CD4-positive, alpha-beta T cell treated with Interleukin-17A for 4 hours (primary cell): ENCODE measurements at regions not wholly inside any gene's neighbourhood (a gene's known extent, or its start where the extent isn't known, plus 50 kb on each side); places are given as distances from the start of the nearest gene placed in this dataset.
"Not testable (repeated sequence)": the region's sequence is repeated elsewhere in the genome, so short reads cannot be mapped to it uniquely, and the experiment has no call there.

ENCODE experiments used
- DNase-seq: peaks from one replicate; pipeline ENCODE4 v3.0.0-alpha.2; 2020; ENCODE audit warnings: mixed read lengths

DNA sequence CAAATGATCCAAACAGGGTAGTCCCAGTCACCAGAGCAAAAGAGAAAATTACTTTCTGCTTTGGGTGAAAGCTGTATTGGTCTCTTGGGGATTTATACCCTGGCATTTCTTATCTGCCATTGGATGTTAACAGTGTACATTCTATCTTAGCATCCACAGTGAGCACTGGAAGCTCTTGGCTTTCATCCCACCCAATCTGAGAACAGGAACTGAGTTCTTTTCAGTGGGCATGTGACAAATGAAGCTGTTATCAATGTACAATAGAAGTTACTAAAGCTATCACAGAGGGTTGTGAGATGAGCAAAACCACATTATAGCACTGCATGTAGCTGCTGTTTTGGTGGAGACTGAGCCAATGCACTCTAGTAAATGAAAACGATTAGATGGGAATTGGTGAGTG lies 300.7 kb downstream of the TUSC7 start:
- DNase-seq: no peak

GRCh38 chr3:117011687-117012250 lies 302.2 kb downstream of the TUSC7 start:
- DNase-seq: no peak

DNA sequence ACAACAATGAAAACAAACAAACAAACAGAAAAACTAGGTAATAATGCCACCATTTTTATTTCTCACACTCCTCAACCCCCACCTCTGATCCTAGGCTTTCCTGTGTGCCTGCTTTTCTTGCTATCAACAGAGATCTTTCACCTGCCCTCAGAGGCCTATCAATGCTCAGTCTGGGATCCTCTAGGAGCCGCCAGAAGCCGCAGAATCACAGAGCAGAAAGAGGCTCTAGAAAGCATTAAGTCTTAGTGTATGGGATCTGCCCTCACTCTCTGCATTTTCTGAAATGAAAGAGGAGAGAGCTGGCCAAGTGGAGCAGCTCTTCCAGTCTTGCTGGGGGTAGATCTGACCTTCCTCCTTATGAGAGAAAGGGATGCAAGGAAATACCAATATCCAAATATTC lies 306.8 kb downstream of the TUSC7 start:
- DNase-seq: no peak

DNA sequence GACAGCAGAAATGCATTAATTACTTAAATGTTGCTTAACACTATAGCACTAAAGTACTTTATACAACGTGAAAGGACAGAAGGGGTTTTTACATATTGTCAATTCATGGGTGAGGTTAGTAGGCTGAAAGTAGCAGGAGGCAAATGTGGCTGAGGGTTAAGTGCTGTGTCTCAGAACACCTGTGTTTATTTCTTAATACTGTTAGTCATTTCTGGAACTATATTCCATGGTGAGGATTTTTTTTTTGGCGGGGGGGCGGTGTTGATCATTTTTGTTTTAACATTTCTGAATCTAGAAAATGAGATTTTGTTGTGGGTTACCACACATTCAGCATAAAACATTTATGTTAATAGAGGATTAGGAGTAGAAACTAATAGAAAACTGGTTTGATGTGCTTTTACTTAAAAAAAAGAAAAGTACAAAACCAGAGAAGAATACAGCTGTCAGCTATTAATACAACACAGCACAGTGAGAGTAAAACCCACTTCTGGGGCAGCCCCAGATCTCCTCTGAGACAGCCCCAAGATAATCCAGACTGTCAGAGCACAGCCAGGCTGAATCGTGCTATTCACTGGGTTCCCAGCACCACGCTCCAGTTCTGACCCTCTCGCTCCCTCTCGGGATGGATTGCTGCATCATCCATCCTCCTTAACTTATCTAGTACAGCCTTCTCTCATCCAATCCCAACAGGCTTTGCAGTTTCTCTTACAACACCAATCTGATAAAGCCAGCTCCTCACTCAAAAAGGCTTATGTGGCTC lies 307.7 kb downstream of the TUSC7 start:
- no peak for DNase-seq

DNA sequence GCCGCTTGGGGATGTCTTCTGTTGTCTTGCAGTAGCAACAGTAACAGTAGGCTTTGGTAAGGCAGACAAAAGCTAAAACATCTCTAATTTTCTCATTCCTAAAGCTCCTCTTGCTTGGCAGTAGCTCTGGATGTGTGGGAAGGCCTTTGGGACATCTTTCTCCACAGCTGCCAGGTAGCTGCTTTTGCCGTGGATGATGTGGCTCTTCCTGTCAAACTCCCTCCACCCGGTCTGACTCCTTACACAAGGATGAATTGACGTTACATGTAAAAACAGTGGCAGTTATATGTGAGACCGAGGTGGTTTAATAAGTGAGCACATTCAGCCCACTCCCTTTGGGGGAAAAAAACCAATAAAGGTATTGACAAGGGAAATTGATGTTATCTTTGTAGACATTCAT lies 309.1 kb downstream of the TUSC7 start:
- no peak for DNase-seq

DNA sequence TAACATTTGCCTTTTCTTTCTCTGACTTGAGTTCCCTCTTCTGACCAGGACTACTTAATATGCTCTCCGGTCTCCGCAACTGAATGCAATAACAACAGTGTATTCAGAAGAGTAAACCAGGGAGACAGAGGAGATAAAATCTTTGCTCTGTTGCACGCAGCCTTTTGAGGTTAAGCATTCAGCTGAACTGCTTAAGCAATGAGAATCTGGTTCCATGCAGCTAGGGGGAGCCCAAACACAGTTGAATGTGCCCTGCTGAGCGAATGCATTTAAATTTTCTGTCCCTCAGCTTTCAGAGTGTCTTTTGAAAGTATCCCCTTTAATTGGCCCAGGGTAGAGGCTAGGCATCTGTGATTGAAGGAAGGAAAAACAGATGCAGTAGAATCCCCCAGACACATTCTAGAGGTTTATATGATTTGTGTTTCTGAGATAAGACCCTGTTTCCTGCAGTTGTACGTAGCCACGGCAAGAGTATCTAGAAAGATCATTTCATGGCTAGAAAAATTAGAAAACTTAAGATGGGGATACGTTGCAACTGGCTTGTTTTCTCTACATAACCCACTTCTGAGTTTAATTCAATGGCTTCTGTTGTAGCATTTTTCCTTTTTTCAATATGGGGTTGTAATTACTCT lies 309.6 kb downstream of the TUSC7 start:
- DNase-seq: no peak

DNA sequence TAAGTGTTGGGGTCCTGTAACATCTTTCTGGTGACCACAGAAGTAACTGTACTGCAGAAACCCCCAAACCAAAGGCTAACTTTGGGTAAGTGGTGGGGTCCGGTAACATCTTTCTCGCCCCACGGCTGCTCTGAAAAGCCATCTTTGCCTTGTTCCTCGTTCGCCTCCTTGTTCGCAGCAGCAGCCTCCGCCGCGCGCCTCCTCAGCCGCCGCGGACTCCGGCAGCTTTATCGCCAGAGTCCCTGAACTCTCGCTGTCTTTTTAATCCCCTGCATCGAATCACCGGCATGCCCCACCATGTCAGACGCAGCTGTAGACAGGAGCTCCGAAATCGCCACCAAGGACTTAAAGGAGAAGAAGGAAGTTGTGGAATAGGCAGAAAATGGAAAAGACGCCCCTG lies 316.8 kb downstream of the TUSC7 start:
- no peak for DNase-seq

DNA sequence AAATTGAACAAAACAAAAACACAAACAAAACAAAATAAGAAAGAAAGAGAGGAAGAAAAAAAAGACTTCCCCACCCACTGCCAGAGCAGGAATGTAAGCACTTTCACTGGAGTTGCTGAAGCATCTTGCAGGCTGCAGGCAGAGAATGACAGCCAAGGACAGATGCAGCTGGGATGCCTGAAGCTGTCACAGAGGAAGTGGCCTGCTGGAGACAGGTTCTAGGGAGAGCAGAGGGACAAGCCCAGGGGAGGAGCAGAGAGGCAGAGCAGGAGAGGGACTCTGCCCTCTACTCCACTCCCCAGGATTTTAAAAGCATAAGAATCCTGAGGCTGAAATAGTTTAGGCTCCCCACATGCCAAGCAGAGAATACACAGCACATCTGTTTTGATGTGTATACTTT lies 326.2 kb downstream of the TUSC7 start:
- no peak for DNase-seq

DNA sequence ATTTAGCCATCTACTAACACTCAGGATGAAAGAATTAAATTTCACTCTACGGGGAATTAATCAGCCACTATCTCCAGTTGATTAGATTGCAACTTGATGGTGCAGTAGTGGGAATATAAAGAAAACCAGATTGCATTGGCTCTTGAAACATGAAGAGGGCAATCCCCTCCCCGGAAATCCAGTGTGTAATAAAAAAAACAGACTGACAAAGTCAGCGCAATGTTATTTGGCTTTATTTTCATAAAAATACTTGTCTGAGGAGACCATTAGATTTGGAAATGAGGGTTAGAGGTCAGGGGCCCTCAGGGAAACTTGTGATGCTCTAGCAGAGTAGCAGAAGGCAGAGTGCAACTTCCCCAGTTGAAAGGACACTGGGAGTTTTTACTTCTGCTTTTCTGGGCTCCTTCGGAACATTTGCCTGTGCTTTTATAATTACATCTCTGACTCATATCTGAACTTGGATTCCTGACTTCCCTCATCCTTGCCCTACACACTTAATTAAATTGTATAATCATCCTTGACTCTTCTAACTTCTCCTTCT lies 326.8 kb downstream of the TUSC7 start:
- no peak for DNase-seq

GRCh38 chr3:117045143-117045542 lies 335.6 kb downstream of the TUSC7 start:
- no peak for DNase-seq

- no peak for DNase-seq
These were observed 338.5 kb downstream of the TUSC7 start for GRCh38 chr3:117047951-117048705.

- DNase-seq: no peak
These were observed 342.8 kb downstream of the TUSC7 start for GRCh38 chr3:117052395-117052794.

- no peak for DNase-seq
These were observed 345.0 kb downstream of the TUSC7 start for GRCh38 chr3:117054556-117054955.

DNA sequence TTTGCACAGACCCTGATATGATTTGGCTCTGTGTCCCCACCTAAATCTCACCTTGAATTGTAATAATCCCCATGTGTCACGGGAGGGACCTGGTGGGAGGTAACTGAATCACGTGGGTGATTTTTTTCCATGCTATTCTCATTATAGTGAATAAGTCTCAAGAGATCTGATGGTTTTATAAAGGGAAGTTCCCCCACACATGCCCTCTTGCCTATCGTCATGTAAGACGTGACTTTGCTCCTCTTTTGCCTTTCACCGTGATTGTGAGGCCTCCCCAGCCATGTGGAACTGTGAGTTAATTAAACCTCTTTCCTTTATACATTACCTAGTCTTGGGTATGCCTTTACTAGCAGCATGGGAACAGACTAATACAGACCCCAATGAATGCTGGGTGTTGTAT lies 347.4 kb downstream of the TUSC7 start:
- DNase-seq: not testable (repeated sequence)

- no peak for DNase-seq
These were observed 349.7 kb downstream of the TUSC7 start for GRCh38 chr3:117059067-117059955.

DNA sequence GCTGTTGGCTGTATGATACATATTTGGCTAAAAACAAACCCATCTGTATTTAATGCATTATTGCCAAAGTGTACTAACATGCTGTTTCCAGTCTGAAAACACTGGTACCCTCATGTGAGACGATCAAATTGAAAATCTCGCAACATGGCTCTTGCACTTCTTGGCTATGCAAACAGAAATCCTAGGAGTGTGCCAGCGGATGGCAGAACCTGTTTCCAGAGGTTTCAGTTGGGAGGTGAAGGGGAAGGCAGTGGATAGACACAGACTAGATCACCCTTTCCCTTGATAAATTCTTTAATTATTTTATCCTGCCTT lies 350.3 kb downstream of the TUSC7 start:
- DNase-seq: no peak

GRCh38 chr3:117063930-117064329 lies 354.4 kb downstream of the TUSC7 start:
- DNase-seq: no peak

DNA sequence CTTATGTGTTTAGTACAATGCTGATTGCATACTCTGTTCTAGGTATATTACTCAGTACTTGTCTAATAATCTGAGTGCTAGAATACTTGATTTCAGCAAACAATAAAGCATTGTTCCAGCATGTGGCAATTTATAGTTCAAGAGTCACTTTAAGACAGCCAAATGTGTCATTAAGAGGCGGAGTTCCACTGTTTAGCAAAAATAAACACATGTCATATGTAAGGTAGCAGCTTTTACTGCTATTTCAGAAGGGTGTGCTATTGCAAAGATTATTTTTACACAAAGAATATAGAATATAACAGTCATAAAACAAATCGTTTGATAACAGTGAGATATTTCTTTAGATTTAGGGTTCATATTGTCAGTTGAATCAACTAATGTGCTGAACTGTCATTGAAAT lies 358.7 kb downstream of the TUSC7 start:
- no peak for DNase-seq

GRCh38 chr3:117074826-117075225 lies 365.2 kb downstream of the TUSC7 start:
- no peak for DNase-seq

DNA sequence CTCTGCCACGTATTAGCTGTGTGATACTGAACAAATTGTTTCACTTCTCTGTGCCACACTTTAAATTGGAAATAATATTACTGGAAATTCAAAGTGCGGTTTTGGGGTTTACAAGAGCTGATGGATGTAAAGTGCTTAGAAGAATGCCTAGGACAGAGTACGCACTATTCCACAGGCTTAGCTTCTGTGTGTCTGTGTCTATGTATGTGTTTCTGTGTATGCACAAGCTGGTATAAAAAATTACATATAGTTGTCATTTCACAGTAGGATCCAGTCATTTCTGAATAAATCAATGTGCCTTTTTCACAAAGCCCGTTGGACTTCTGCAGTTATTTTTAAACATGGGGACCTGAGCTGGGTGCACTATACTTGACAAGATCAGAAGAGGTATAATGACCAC lies 370.4 kb downstream of the TUSC7 start:
- DNase-seq: no peak

GRCh38 chr3:117080872-117081271 lies 371.3 kb downstream of the TUSC7 start:
- no peak for DNase-seq

- no peak for DNase-seq
These were observed 374.7 kb downstream of the TUSC7 start for GRCh38 chr3:117084277-117084676.
